WTC11 (cell line): ENCODE measurements at regions not wholly inside any gene's neighbourhood (a gene's known extent, or its start where the extent isn't known, plus 50 kb on each side); places are given as distances from the start of the nearest gene placed in this dataset.

ENCODE experiments used
- ATAC-seq: fragments of 200-7000 bp; cut with Tn5 transposase; 2 replicates; pipeline ENCODE4 v1.10.0; 2021; ENCODE audit warnings: mild to moderate bottlenecking, moderate library complexity
- CTCF ChIA-PET: fragments of 300-600 bp; sonication (Branson Sonifier 250); formaldehyde crosslinking; loops from one replicate; lab custom pipeline; 2021; ENCODE audit warnings: antibody characterized with exemption; lab: Charles Lee
- POLR2A ChIA-PET: fragments of 350-600 bp; sonication (Branson Sonifier 250); formaldehyde crosslinking; loops from one replicate; lab custom pipeline; 2021; ENCODE audit warnings: antibody characterized with exemption; lab: Charles Lee
- DNase-seq: peaks from one replicate; pipeline ENCODE4 v3.0.0; 2021; ENCODE audit warnings: low spot score
- H3K27ac Mint-ChIP-seq: 2 replicates; pipeline ENCODE4 v1.8.0; 2021; ENCODE audit warnings: mixed read lengths
- H3K27me3 Mint-ChIP-seq: 2 replicates; pipeline ENCODE4 v1.8.0; 2021; ENCODE audit warnings: low read depth, mild to moderate bottlenecking, moderate library complexity, mixed read lengths
- H3K36me3 Mint-ChIP-seq: 2 replicates; pipeline ENCODE4 v1.8.0; 2021; ENCODE audit warnings: mixed read lengths
- H3K4me1 Mint-ChIP-seq: 2 replicates; pipeline ENCODE4 v1.8.0; 2022; ENCODE audit warnings: mixed read lengths
- H3K4me3 Mint-ChIP-seq: 2 replicates; pipeline ENCODE4 v1.8.0; 2021; ENCODE audit warnings: mild to moderate bottlenecking, moderate library complexity, mixed read lengths
- H3K9me3 Mint-ChIP-seq: 2 replicates; pipeline ENCODE4 v1.8.0; 2021; ENCODE audit warnings: mixed read lengths
- AFF4 ChIP-seq: sonication (generic); formaldehyde crosslinking; IDR thresholded peaks from 2 replicates; pipeline ENCODE4 v1.8.1; 2023; ENCODE audit warnings: mild to moderate bottlenecking, missing genetic modification reagents, borderline replicate concordance
- ATF2 ChIP-seq: sonication (generic); formaldehyde crosslinking; IDR thresholded peaks from 2 replicates; pipeline ENCODE4 v1.8.1; 2022; ENCODE audit warnings: low read depth, missing genetic modification reagents, borderline replicate concordance
- EMX1 ChIP-seq: fragments of 250-450 bp; sonication (Bioruptor Pico); IDR thresholded peaks from 2 replicates; pipeline ENCODE4 v1.8.0; 2021; ENCODE audit warnings: mild to moderate bottlenecking
- ESRRA ChIP-seq: sonication (generic); formaldehyde crosslinking; IDR thresholded peaks from 2 replicates; pipeline ENCODE4 v1.8.1; 2022; ENCODE audit warnings: mild to moderate bottlenecking, missing genetic modification reagents, borderline replicate concordance
- FOXP1 ChIP-seq: sonication (generic); formaldehyde crosslinking; IDR thresholded peaks from 2 replicates; pipeline ENCODE4 v1.8.0; 2022; ENCODE audit warnings: missing genetic modification reagents, mild to moderate bottlenecking, moderate library complexity, borderline replicate concordance
- GRHL2 ChIP-seq: fragments of 250-450 bp; sonication (Bioruptor Pico); IDR thresholded peaks from 2 replicates; pipeline ENCODE4 v1.8.0; 2022; ENCODE audit warnings: mild to moderate bottlenecking, moderate library complexity; ENCODE audit not compliant: insufficient replicate concordance, severe bottlenecking
- GTF2I ChIP-seq: fragments of 250-450 bp; sonication (Bioruptor Pico); conservative IDR thresholded peaks from 2 replicates; pipeline ENCODE4 v1.4.0; 2021; ENCODE audit warnings: mild to moderate bottlenecking
- KAT7 ChIP-seq: sonication (generic); formaldehyde crosslinking; IDR thresholded peaks from 2 replicates; pipeline ENCODE4 v1.8.1; 2023; ENCODE audit warnings: missing genetic modification reagents, mild to moderate bottlenecking, borderline replicate concordance
- TCF7 ChIP-seq: sonication (generic); formaldehyde crosslinking; IDR thresholded peaks from 2 replicates; pipeline ENCODE4 v1.8.0; 2022; ENCODE audit warnings: mild to moderate bottlenecking, low read depth, missing genetic modification reagents, moderate library complexity
- TEAD4 ChIP-seq: sonication (generic); formaldehyde crosslinking; IDR thresholded peaks from 2 replicates; pipeline ENCODE4 v1.8.0; 2022; ENCODE audit warnings: mild to moderate bottlenecking, missing genetic modification reagents
- ZBTB21 ChIP-seq: sonication (generic); formaldehyde crosslinking; IDR thresholded peaks from 2 replicates; pipeline ENCODE4 v1.8.1; 2023; ENCODE audit warnings: mild to moderate bottlenecking, missing genetic modification reagents, borderline replicate concordance
- ZNF121 ChIP-seq: sonication (generic); formaldehyde crosslinking; IDR thresholded peaks from 2 replicates; pipeline ENCODE4 v1.8.0; 2023; ENCODE audit warnings: missing genetic modification reagents
- ZNF219 ChIP-seq: sonication (generic); formaldehyde crosslinking; IDR thresholded peaks from 2 replicates; pipeline ENCODE4 v1.8.0; 2023; ENCODE audit warnings: missing genetic modification reagents, mild to moderate bottlenecking, borderline replicate concordance
- ZNF416 ChIP-seq: fragments of 250-450 bp; sonication (Bioruptor Pico); IDR thresholded peaks from 2 replicates; pipeline ENCODE4 v1.9.0; 2021; ENCODE audit warnings: mild to moderate bottlenecking, inconsistent platforms
- TF ChIP-seq, protein P1 (sequence below): sonication (generic); formaldehyde crosslinking; IDR thresholded peaks from 2 replicates; pipeline ENCODE4 v1.8.1; 2022; ENCODE audit warnings: low read depth, mild to moderate bottlenecking, moderate library complexity, missing genetic modification reagents, borderline replicate concordance
- TF ChIP-seq, protein P2 (sequence below): sonication (generic); formaldehyde crosslinking; IDR thresholded peaks from 2 replicates; pipeline ENCODE4 v1.8.1; 2022; ENCODE audit warnings: mild to moderate bottlenecking, missing genetic modification reagents, moderate library complexity, borderline replicate concordance
- TF ChIP-seq, protein P3 (sequence below): fragments of 250-450 bp; sonication (Bioruptor Pico); IDR thresholded peaks from 2 replicates; pipeline ENCODE4 v1.9.0; 2021; ENCODE audit warnings: mild to moderate bottlenecking
- TF ChIP-seq, protein P4 (sequence below): fragments of 200-600 bp; IDR thresholded peaks from 2 replicates; pipeline ENCODE4 v1.8.0; 2022; ENCODE audit warnings: antibody characterized with exemption

GRCh38 chr7:83837683-83838082 is 188.7 kb upstream of the SEMA3E start:
- no peak overlapping the region for H3K4me3 Mint-ChIP-seq
- POLR2A ChIA-PET, result no interaction called here
- TF ChIP-seq TCF7 (CRISPR knock-in tag), result no peak
- TF ChIP-seq TEAD4 (CRISPR knock-in tag), result no peak
- TF ChIP-seq, protein P1, sequence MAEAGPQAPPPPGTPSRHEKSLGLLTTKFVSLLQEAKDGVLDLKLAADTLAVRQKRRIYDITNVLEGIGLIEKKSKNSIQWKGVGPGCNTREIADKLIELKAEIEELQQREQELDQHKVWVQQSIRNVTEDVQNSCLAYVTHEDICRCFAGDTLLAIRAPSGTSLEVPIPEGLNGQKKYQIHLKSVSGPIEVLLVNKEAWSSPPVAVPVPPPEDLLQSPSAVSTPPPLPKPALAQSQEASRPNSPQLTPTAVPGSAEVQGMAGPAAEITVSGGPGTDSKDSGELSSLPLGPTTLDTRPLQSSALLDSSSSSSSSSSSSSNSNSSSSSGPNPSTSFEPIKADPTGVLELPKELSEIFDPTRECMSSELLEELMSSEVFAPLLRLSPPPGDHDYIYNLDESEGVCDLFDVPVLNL (CRISPR knock-in tag), result no peak
- TF ChIP-seq, all 79 proteins: peak for 0
- H3K27me3 Mint-ChIP-seq, result no peaks in the 10 kb centered on the region
- ATAC-seq (no peak), DNase-seq (no peak)
- no peak overlapping the region for H3K27ac Mint-ChIP-seq
- no peaks in the 10 kb centered on the region for H3K9me3 Mint-ChIP-seq
- H3K4me1 Mint-ChIP-seq, result peaks cover 44% of the 10 kb centered on the region
- CTCF ChIA-PET, result no interaction called here
- no peaks in the 10 kb centered on the region for H3K36me3 Mint-ChIP-seq

- no peak overlapping the region for H3K4me3 Mint-ChIP-seq
- ChIA-PET CTCF (no interaction called here), POLR2A (no interaction called here)
- no peak for DNase-seq
- H3K36me3 Mint-ChIP-seq, result no peaks in the 10 kb centered on the region
- no peaks in the 10 kb centered on the region for H3K9me3 Mint-ChIP-seq
- H3K4me1 Mint-ChIP-seq, result peaks cover 55% of the 10 kb centered on the region
- no peak overlapping the region for H3K27ac Mint-ChIP-seq
- H3K27me3 Mint-ChIP-seq, result no peaks in the 10 kb centered on the region
- TF ChIP-seq ATF2 (no peak), GRHL2 (no peak)
- TF ChIP-seq, all 79 proteins: peak for 0
- ATAC-seq, result no peak
These were observed 187.1 kb upstream of the SEMA3E start for GRCh38 chr7:83836028-83836427.

DNA sequence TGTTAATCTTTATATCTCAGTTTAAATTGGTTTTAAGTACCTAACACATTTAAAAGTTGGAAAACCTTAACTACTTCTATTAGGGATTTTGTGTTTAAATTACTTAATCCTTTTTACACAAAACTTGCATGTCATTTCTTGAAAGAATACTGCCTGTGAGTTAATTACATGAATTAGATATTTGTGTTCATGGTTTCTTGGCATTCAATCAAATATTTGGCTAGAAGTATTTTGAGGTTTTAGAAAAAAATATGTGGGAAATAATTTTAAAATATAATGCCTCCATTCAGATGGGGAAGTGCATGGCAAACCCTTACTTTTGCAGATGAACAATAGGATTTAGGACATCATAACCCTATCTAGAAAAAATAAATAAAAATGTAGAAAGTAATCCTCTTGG is 186.5 kb upstream of the SEMA3E start:
- H3K9me3 Mint-ChIP-seq, result no peaks in the 10 kb centered on the region
- H3K27me3 Mint-ChIP-seq, result no peaks in the 10 kb centered on the region
- no peaks in the 10 kb centered on the region for H3K36me3 Mint-ChIP-seq
- peaks cover 59% of the 10 kb centered on the region for H3K4me1 Mint-ChIP-seq
- DNase-seq (no peak), ATAC-seq (no peak)
- ChIA-PET POLR2A (no interaction called here), CTCF (no interaction called here)
- no peak overlapping the region for H3K27ac Mint-ChIP-seq
- no peak overlapping the region for H3K4me3 Mint-ChIP-seq
- TF ChIP-seq, protein P2, sequence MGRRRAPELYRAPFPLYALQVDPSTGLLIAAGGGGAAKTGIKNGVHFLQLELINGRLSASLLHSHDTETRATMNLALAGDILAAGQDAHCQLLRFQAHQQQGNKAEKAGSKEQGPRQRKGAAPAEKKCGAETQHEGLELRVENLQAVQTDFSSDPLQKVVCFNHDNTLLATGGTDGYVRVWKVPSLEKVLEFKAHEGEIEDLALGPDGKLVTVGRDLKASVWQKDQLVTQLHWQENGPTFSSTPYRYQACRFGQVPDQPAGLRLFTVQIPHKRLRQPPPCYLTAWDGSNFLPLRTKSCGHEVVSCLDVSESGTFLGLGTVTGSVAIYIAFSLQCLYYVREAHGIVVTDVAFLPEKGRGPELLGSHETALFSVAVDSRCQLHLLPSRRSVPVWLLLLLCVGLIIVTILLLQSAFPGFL, result no peak
- TF ChIP-seq AFF4 (CRISPR knock-in tag) (no peak), ATF2 (no peak), FOXP1 (CRISPR knock-in tag) (no peak), ESRRA (no peak), ZNF121 (no peak), ZNF219 (CRISPR knock-in tag) (no peak), ZNF416 (CRISPR knock-in tag) (no peak), ZBTB21 (CRISPR knock-in tag) (no peak), TCF7 (CRISPR knock-in tag) (no peak), EMX1 (no peak), KAT7 (CRISPR knock-in tag) (no peak), GTF2I (CRISPR knock-in tag) (no peak)
- TF ChIP-seq, protein P3, sequence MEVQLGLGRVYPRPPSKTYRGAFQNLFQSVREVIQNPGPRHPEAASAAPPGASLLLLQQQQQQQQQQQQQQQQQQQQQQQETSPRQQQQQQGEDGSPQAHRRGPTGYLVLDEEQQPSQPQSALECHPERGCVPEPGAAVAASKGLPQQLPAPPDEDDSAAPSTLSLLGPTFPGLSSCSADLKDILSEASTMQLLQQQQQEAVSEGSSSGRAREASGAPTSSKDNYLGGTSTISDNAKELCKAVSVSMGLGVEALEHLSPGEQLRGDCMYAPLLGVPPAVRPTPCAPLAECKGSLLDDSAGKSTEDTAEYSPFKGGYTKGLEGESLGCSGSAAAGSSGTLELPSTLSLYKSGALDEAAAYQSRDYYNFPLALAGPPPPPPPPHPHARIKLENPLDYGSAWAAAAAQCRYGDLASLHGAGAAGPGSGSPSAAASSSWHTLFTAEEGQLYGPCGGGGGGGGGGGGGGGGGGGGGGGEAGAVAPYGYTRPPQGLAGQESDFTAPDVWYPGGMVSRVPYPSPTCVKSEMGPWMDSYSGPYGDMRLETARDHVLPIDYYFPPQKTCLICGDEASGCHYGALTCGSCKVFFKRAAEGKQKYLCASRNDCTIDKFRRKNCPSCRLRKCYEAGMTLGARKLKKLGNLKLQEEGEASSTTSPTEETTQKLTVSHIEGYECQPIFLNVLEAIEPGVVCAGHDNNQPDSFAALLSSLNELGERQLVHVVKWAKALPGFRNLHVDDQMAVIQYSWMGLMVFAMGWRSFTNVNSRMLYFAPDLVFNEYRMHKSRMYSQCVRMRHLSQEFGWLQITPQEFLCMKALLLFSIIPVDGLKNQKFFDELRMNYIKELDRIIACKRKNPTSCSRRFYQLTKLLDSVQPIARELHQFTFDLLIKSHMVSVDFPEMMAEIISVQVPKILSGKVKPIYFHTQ (CRISPR knock-in tag), result no peak
- TF ChIP-seq, protein P4, sequence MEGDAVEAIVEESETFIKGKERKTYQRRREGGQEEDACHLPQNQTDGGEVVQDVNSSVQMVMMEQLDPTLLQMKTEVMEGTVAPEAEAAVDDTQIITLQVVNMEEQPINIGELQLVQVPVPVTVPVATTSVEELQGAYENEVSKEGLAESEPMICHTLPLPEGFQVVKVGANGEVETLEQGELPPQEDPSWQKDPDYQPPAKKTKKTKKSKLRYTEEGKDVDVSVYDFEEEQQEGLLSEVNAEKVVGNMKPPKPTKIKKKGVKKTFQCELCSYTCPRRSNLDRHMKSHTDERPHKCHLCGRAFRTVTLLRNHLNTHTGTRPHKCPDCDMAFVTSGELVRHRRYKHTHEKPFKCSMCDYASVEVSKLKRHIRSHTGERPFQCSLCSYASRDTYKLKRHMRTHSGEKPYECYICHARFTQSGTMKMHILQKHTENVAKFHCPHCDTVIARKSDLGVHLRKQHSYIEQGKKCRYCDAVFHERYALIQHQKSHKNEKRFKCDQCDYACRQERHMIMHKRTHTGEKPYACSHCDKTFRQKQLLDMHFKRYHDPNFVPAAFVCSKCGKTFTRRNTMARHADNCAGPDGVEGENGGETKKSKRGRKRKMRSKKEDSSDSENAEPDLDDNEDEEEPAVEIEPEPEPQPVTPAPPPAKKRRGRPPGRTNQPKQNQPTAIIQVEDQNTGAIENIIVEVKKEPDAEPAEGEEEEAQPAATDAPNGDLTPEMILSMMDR, result no peak
